SK-N-SH treated with all-trans-retinoic acid at 6 μM for 48 hours (cell line): ENCODE measurements at regions not wholly inside any gene's neighbourhood (a gene's known extent, or its start where the extent isn't known, plus 50 kb on each side); places are given as distances from the start of the nearest gene placed in this dataset.

Experiments used
- ATAC-seq: fragments of 200-7000 bp; cut with Tn5 transposase; 3 replicates; pipeline ENCODE4 v1.9.1; 2020; ENCODE audit warnings: mild to moderate bottlenecking, moderate library complexity
- ARNTL ChIP-seq: fragments of 450-650 bp; formaldehyde crosslinking; IDR thresholded peaks from 2 replicates; pipeline ENCODE4 v1.5.0; 2020; ENCODE audit warnings: low read depth, mild to moderate bottlenecking, moderate library complexity, borderline replicate concordance
- BACH2 ChIP-seq: fragments of 250-450 bp; sonication (Bioruptor Pico); IDR thresholded peaks from 2 replicates; pipeline ENCODE4 v1.9.0; 2021; ENCODE audit warnings: mild to moderate bottlenecking, borderline replicate concordance
- CREB5 ChIP-seq: fragments of 250-450 bp; sonication (Bioruptor Pico); IDR thresholded peaks from 2 replicates; pipeline ENCODE4 v1.5.1; 2020; ENCODE audit warnings: low read depth, mild to moderate bottlenecking, moderate library complexity
- CSDC2 ChIP-seq: fragments of 250-450 bp; sonication (Bioruptor Pico); IDR thresholded peaks from 2 replicates; pipeline ENCODE4 v1.5.0; 2020; ENCODE audit warnings: mild to moderate bottlenecking, moderate library complexity
- CSRNP3 ChIP-seq: fragments of 250-450 bp; sonication (Bioruptor Pico); IDR thresholded peaks from 2 replicates; pipeline ENCODE4 v1.5.1; 2021; ENCODE audit warnings: mild to moderate bottlenecking, moderate library complexity
- ESRRG ChIP-seq: fragments of 250-450 bp; sonication (Bioruptor Pico); IDR thresholded peaks from 2 replicates; pipeline ENCODE4 v1.6.1; 2021; ENCODE audit warnings: mild to moderate bottlenecking
- GLIS3 ChIP-seq: fragments of 250-450 bp; sonication (Bioruptor Pico); IDR thresholded peaks from 2 replicates; pipeline ENCODE4 v1.5.0; 2020; ENCODE audit warnings: mild to moderate bottlenecking, moderate library complexity
- ISL1 ChIP-seq: fragments of 250-450 bp; sonication (Bioruptor Pico); IDR thresholded peaks from 2 replicates; pipeline ENCODE4 v2.1.2; 2022; ENCODE audit warnings: mild to moderate bottlenecking, moderate library complexity
- OSR1 ChIP-seq: fragments of 250-450 bp; sonication (Bioruptor Pico); IDR thresholded peaks from 2 replicates; pipeline ENCODE4 v1.8.0; 2022; ENCODE audit warnings: moderate library complexity, mild to moderate bottlenecking, inconsistent platforms
- PATZ1 ChIP-seq: fragments of 250-450 bp; sonication (Bioruptor Pico); IDR thresholded peaks from 2 replicates; pipeline ENCODE4 v1.8.0; 2020; ENCODE audit warnings: mild to moderate bottlenecking, moderate library complexity, borderline replicate concordance
- PPARA ChIP-seq: fragments of 250-450 bp; sonication (Bioruptor Pico); IDR thresholded peaks from 2 replicates; pipeline ENCODE4 v1.5.0; 2020; ENCODE audit warnings: mild to moderate bottlenecking, borderline replicate concordance
- RARB ChIP-seq: fragments of 250-450 bp; sonication (Bioruptor Pico); IDR thresholded peaks from 2 replicates; pipeline ENCODE4 v1.8.0; 2021; ENCODE audit warnings: mild to moderate bottlenecking, moderate library complexity
- SNAI2 ChIP-seq: fragments of 250-450 bp; sonication (Bioruptor Pico); IDR thresholded peaks from 2 replicates; pipeline ENCODE4 v1.5.0; 2020; ENCODE audit warnings: mild to moderate bottlenecking, moderate library complexity
- TCF4 ChIP-seq: fragments of 250-450 bp; sonication (Bioruptor Pico); IDR thresholded peaks from 2 replicates; pipeline ENCODE4 v1.8.0; 2021; ENCODE audit warnings: mild to moderate bottlenecking, moderate library complexity, borderline replicate concordance
- TOX ChIP-seq: fragments of 250-450 bp; sonication (Bioruptor Pico); IDR thresholded peaks from 2 replicates; pipeline ENCODE4 v1.8.0; 2021; ENCODE audit warnings: mild to moderate bottlenecking, moderate library complexity, borderline replicate concordance
- TSHZ2 ChIP-seq: fragments of 250-450 bp; sonication (Bioruptor Pico); IDR thresholded peaks from 2 replicates; pipeline ENCODE4 v1.5.0; 2020; ENCODE audit warnings: mild to moderate bottlenecking, moderate library complexity
- ZC3H10 ChIP-seq: fragments of 250-450 bp; sonication (Bioruptor Pico); IDR thresholded peaks from 2 replicates; pipeline ENCODE4 v1.5.1; 2021; ENCODE audit warnings: mild to moderate bottlenecking, moderate library complexity
- ZFP3 ChIP-seq: fragments of 250-450 bp; sonication (Bioruptor Pico); IDR thresholded peaks from 2 replicates; pipeline ENCODE4 v1.5.0; 2020; ENCODE audit warnings: mild to moderate bottlenecking, moderate library complexity
- ZFP30 ChIP-seq: fragments of 450-650 bp; formaldehyde crosslinking; IDR thresholded peaks from 2 replicates; pipeline ENCODE4 v1.5.0; 2022; ENCODE audit warnings: mild to moderate bottlenecking, moderate library complexity
- ZNF70 ChIP-seq: fragments of 450-650 bp; formaldehyde crosslinking; IDR thresholded peaks from 2 replicates; pipeline ENCODE4 v1.5.0; 2020; ENCODE audit warnings: mild to moderate bottlenecking, moderate library complexity
- ZNF8 ChIP-seq: fragments of 450-650 bp; formaldehyde crosslinking; IDR thresholded peaks from 2 replicates; pipeline ENCODE4 v1.5.0; 2020; ENCODE audit warnings: mild to moderate bottlenecking, moderate library complexity

GRCh38 chr1:181356505-181357340, 126.6 kb upstream of the CACNA1E start:
- TF ChIP-seq ZNF8 (no peak), ESRRG (CRISPR knock-in tag) (no peak), TCF4 (CRISPR knock-in tag) (no peak), ARNTL (CRISPR knock-in tag) (no peak), PATZ1 (CRISPR knock-in tag) (no peak), GLIS3 (CRISPR knock-in tag) (no peak), ZNF70 (no peak), ZC3H10 (no peak), CSRNP3 (CRISPR knock-in tag) (no peak), ISL1 (CRISPR knock-in tag) (no peak), PPARA (CRISPR knock-in tag) (no peak), ZFP30 (no peak), RARB (CRISPR knock-in tag) (no peak), ZFP3 (CRISPR knock-in tag) (no peak), BACH2 (no peak), CREB5 (CRISPR knock-in tag) (no peak), TSHZ2 (no peak), CSDC2 (CRISPR knock-in tag) (no peak)
- TF ChIP-seq, all 23 proteins: peak for 0
- no peak; the same call in 2 of the 3 replicates for ATAC-seq

GRCh38 chr1:181359012-181359411, 124.3 kb upstream of the CACNA1E start:
- no peak for TF ChIP-seq BACH2
- no peak for TF ChIP-seq TOX
- no peak for TF ChIP-seq PPARA (CRISPR knock-in tag)
- TF ChIP-seq ZFP30, result no peak
- no peak for TF ChIP-seq TSHZ2
- TF ChIP-seq ZFP3 (CRISPR knock-in tag), result no peak
- TF ChIP-seq CSRNP3 (CRISPR knock-in tag), result no peak
- TF ChIP-seq SNAI2 (CRISPR knock-in tag), result no peak
- no peak for TF ChIP-seq TCF4 (CRISPR knock-in tag)
- TF ChIP-seq ISL1 (CRISPR knock-in tag), result no peak
- TF ChIP-seq RARB (CRISPR knock-in tag), result no peak
- no peak for TF ChIP-seq GLIS3 (CRISPR knock-in tag)
- TF ChIP-seq OSR1 (CRISPR knock-in tag), result no peak
- TF ChIP-seq ZNF8, result no peak
- TF ChIP-seq, all 23 proteins: peak for 0
- ATAC-seq, result no peak
